Left forelimb (tissue), 1 donor: ENCODE measurements at regions not wholly inside any gene's neighbourhood (a gene's known extent, or its start where the extent isn't known, plus 50 kb on each side); places are given as distances from the start of the nearest gene placed in this dataset.

Experiments used
- DNase-seq: peaks from one replicate; pipeline ENCODE4 v3.0.0-alpha.2; 2018; ENCODE audit warnings: low spot score

DNA sequence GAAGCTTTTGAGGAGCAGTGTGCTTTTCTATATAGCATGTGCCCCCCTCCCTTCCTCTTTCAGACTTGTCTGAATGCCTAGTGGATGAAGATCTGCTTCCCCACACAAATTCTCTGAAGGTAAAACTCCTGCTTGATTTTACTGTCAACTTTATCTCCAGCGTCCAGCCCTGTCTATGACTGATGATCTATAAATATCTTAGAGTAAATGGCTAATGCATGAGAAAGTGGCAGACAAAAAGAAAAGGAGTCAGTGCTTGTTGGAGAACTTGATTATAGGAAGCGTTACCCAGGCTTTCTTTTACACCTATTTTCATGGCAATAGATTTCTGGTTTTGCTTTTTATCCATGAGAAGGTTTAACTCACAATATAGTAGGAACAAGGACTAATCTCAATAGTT is 168.3 kb upstream of the HS3ST1 start:
- DNase-seq = no peak

- DNase-seq = no peak
These were observed 165.0 kb upstream of the HS3ST1 start for GRCh38 chr4:11593576-11594116.

GRCh38 chr4:11592276-11592675 is 163.6 kb upstream of the HS3ST1 start:
- no peak for DNase-seq

- no peak for DNase-seq
These were observed 161.4 kb upstream of the HS3ST1 start for GRCh38 chr4:11590132-11590531.

DNA sequence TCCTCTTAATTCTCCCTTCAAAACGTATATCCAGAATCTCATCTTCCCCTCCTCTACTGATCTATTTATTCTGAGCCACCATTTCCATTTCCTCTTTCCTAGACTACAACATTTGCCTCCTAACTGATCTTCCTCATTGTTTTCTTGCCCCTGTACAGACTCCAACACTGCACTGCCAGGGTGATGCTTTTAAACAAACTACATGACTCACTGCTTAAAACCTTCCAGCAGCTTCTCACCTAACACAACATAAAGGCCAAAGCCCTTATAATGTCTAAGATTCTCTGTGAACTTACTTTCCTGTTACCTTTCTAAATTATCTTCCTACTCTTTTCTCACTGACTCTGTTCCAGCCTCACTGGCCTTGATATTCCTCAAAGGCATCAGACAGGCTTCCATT is 161.0 kb upstream of the HS3ST1 start:
- no peak for DNase-seq

- DNase-seq = no peak
These were observed 159.1 kb upstream of the HS3ST1 start for GRCh38 chr4:11587797-11588196.

DNA sequence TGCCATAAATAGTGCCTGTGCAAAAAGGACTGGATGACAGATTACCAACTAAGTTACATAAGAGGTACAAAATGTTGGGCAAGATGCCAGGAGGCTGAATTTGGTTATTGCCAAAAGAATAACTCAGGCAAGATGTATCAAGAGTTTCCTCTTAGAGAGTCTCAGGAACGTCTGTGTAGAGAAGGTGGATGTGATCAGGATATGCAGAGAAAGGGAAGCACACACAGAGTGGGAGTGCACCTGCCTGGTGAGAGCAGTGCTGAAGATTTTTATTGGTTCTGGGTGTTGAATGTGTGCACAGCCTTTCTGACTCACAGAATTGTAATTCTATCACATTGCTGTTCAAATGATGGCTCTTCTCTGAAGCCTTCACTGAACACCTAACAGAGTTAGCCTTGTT is 156.8 kb upstream of the HS3ST1 start:
- no peak for DNase-seq

GRCh38 chr4:11568511-11568910 is 139.8 kb upstream of the HS3ST1 start:
- DNase-seq = no peak

DNA sequence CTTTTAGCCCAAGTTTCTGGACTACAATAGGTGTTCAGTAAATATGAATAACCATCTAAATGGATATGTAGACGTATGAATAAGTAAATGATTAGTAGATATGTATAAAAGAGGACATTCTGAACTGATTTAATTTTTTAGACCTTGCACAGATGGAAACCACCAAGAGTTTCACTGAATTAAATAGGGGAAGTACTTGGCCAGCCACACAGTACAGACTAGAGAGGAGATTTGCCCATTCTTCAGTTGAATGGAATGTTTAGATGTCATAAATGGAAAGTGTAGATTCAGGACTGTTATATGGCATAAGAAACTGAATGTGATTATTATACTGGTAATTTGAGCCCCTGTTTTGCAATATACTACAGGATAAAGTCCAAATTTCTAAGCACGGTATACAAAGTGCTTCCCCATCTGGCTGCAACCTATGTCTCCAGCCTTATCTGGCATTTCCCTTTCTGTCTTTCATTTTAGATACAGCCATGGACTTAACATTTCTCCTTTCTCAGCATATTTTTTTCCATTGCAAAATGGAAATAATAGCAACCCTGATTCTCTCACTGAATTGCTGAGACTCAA is 137.8 kb upstream of the HS3ST1 start:
- DNase-seq = no peak

DNA sequence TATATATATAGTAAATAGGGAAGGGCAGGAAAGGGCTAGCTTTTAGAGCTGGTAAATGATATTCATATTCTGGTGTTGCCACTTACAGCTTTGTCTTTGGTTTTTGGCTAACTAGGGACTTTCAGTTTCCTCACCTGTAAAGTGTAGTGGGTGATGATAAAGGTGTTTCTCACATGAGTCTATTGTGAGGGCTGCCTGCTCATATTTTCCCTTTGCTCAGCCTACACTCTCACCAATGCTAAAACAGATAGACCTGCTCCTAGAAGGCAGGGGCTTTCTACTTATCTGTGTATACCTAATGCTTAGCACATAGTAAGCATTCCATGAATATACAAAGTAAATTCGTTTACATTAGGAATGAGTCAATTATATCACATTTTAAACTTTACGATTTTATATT is 137.2 kb upstream of the HS3ST1 start:
- no peak for DNase-seq

DNA sequence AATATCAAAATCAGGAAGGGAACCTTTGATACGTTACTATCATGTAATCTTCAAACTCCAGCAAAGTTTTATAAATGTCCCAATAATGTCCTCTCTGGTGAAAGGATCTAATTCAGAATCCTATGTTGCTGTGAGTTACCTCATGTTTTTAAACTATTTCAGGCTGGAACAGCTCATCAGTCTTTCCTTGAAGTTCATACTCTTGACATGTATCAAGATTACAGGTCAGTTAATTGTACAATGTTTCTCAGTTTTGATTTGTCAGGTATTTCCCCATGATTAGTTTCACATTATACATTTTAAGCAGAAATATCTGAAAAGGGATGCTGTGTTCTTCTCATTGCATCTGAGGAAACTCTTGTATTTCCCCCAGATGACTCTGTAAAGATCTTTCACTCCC is 136.5 kb upstream of the HS3ST1 start:
- DNase-seq = no peak

DNA sequence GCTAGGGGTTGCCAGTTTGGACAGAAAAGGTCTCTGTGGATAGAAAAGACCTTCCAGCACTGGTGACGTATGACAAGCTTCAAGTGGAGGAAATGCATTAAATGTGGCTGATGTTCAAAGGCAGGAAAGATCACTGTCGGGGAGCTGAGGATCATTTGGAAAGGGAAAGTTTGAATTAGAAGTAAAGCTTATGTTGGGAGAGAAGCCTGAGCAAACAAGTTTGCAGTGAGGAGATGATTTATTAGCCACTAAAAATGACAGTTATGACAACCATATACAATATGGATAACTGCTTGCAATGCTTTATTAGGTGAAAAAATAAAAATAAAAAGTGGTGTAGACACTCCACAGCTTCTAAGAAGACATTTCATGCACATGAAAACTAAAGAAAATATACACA is 135.3 kb upstream of the HS3ST1 start:
- DNase-seq = no peak

DNA sequence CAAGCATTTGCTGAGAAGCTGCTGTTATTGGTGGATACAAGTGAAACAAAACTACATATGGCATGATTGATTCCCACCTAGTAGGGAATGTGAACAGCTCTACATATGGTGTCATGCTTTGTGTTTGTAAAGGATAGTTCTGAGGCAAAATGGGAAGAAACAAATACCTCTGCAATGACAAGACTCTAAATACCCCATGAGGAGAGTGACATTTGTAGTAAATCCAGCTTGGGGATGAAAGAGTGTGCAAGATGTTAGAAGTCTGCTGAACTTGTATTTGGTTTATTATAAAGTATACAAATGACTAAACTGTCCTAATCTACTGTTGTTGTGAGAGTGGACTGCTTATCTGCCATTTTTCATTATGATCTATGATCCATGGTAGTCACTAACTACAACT is 120.8 kb upstream of the HS3ST1 start:
- no peak for DNase-seq

DNA sequence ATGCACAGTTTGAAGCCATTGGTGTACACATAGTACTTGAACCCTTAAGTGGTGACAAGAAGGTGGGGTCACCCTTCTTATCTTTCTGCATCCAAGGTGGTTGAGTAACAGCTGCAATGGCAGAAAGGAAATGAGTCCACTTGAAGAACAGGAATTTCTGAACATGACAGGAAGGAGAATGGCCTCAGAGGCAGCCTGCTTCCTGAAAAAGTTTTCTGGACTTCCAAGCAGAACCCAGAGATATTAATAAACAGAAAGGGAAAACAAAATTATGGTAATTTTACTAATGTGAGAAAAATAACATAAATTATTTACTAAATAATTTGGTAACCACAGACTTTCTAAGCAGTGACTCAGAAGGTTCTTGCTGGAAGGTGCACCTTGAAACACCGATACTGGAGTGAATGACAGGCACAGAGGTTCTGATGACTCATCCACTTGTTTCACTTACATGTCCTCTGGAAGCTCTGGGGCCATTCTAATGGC is 119.9 kb upstream of the HS3ST1 start:
- DNase-seq = no peak

DNA sequence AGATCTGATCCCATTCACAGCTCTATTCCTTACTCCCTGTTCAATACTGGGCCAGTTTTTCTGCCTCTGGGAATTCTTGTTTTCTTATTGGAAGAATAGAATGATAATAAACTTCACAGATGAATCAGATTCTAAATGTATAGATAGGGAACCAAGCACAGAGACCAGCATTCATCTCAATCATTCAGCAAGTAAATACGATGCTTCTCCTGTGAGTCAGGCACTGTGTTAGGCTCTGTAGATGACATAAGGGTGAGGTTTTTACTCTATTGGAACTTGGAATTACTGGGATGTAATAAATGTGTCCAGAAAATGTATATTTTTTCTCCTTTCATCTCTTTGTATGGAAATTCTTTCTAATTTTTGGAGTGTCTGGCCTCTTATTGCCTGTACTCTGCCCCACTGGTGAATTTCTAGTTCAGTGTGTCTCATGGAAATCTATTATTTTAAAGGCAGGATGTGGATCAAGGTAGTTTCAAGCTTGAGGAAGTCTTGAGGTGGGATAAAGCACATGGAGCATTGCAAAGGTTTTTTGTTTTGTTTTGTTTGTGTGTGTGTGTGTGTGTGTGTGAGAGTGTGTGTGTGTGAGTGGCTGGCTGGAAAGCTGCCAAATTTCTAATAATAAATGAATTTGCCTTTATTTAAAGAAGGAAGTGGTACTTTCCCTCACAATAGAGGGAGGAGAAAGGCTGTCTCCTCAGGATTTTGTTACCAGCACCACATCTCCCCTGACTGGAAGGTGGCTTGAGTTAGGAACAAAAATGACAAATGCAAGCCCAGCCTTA is 117.9 kb upstream of the HS3ST1 start:
- DNase-seq = no peak

- DNase-seq = no peak
These were observed 117.0 kb upstream of the HS3ST1 start for GRCh38 chr4:11545651-11546050.

GRCh38 chr4:11544211-11544610 is 115.5 kb upstream of the HS3ST1 start:
- DNase-seq = no peak

DNA sequence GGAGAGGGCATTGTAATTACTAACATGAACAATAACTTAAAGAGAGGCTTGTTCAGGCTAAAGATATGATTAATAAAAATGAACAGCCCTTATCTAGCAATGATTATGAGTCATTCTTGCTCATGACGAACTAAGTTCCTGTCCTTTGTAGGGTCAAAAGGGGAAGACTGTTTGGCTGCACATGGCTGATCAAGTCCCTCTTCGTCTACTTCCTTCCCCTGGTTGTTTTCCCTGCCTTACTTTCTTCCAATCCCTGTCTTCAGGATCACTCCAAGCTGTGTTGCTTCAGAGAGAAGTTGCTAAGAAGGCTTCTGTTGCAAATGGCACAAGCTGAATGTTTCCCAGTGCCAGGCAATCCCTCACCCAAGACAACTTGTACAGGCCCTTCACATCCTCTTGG is 115.0 kb upstream of the HS3ST1 start:
- no peak for DNase-seq

GRCh38 chr4:11542952-11543351 is 114.3 kb upstream of the HS3ST1 start:
- DNase-seq = no peak

GRCh38 chr4:11537846-11538245 is 109.2 kb upstream of the HS3ST1 start:
- no peak for DNase-seq

GRCh38 chr4:11535333-11535732 is 106.6 kb upstream of the HS3ST1 start:
- DNase-seq = no peak

- no peak for DNase-seq
These were observed 106.1 kb upstream of the HS3ST1 start for GRCh38 chr4:11534623-11535302.

GRCh38 chr4:11532138-11532537 is 103.4 kb upstream of the HS3ST1 start:
- DNase-seq = no peak
